Neural progenitor cell (in vitro differentiated cells): ENCODE measurements at regions not wholly inside any gene's neighbourhood (a gene's known extent, or its start where the extent isn't known, plus 50 kb on each side); places are given as distances from the start of the nearest gene placed in this dataset.
"Not testable (repeated sequence)": the region's sequence is repeated elsewhere in the genome, so short reads cannot be mapped to it uniquely, and the experiment has no call there.

Experiments
- EZH2 ChIP-seq: fragments of 200-600 bp; sonication (generic); IDR thresholded peaks from 2 replicates; pipeline ENCODE4 v1.6.1; 2017; ENCODE audit warnings: antibody characterized with exemption, mild to moderate bottlenecking, moderate library complexity
- EZH2phosphoT487 ChIP-seq: fragments of 200-600 bp; sonication (generic); IDR thresholded peaks from 2 replicates; pipeline ENCODE4 v1.6.1; 2017; ENCODE audit warnings: antibody characterized with exemption
- TF ChIP-seq, protein P1 (sequence below): fragments of 200-600 bp; sonication (generic); IDR thresholded peaks from 2 replicates; pipeline ENCODE4 v1.5.1; 2017; ENCODE audit warnings: antibody characterized with exemption, mild to moderate bottlenecking

DNA sequence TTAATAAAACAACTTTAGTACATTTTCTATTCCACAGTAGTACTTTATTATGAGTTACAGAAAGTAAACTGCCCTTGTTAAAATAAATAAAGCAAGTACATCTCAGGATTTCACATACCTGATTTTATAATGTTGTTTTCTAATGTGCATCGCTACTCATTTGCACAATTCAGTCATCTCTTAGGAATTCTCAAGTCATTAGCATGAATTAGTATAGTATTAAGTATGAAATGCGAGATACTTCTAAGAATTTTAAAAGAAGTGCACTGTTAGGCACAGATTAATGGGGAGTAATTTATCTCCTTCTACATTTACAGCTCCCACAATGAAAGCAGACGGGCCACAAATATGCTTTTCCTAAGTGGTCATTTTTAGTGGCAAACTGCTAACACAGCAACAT, 193.7 kb upstream of the FAM174A start:
- TF ChIP-seq, protein P1, sequence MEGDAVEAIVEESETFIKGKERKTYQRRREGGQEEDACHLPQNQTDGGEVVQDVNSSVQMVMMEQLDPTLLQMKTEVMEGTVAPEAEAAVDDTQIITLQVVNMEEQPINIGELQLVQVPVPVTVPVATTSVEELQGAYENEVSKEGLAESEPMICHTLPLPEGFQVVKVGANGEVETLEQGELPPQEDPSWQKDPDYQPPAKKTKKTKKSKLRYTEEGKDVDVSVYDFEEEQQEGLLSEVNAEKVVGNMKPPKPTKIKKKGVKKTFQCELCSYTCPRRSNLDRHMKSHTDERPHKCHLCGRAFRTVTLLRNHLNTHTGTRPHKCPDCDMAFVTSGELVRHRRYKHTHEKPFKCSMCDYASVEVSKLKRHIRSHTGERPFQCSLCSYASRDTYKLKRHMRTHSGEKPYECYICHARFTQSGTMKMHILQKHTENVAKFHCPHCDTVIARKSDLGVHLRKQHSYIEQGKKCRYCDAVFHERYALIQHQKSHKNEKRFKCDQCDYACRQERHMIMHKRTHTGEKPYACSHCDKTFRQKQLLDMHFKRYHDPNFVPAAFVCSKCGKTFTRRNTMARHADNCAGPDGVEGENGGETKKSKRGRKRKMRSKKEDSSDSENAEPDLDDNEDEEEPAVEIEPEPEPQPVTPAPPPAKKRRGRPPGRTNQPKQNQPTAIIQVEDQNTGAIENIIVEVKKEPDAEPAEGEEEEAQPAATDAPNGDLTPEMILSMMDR, result not testable (repeated sequence)
- TF ChIP-seq EZH2phosphoT487, EZH2: not testable (repeated sequence)
